Gastroesophageal sphincter (tissue), 3 donors: ENCODE measurements at regions not wholly inside any gene's neighbourhood (a gene's known extent, or its start where the extent isn't known, plus 50 kb on each side); places are given as distances from the start of the nearest gene placed in this dataset.

Experiments
- CTCF ChIP-seq, 4 experiments: fragments of 200-600 bp in 2 of 4; fragments of 450-650 bp in 2 of 4; sonication (generic) in 1 of 4; IDR thresholded peaks; one replicate each; pipeline ENCODE4 v1.5.1; 2017 to 2019; ENCODE audit warnings: antibody characterized with exemption in 4 of 4, mild to moderate bottlenecking in 2 of 4, moderate library complexity in 2 of 4
- POLR2A ChIP-seq, 2 donors: fragments of 450-650 bp; IDR thresholded peaks; one replicate each; pipeline ENCODE4 v1.6.1; 2017; ENCODE audit warnings: antibody characterized with exemption in 2 of 2, mild to moderate bottlenecking in 2 of 2, moderate library complexity in 1 of 2
- POLR2AphosphoS5 ChIP-seq: sonication (generic); formaldehyde crosslinking; IDR thresholded peaks from one replicate; pipeline ENCODE4 v1.6.1; 2017; ENCODE audit warnings: antibody characterized with exemption

- TF ChIP-seq CTCF (IDR thresholded peaks at IDR 0.05): no peak
- no peak for TF ChIP-seq POLR2A (IDR thresholded peaks at IDR 0.05)
- no peak for TF ChIP-seq POLR2AphosphoS5
Measured at GRCh38 chr4:151953795-151954372, 193.1 kb upstream of the GATB start.
